WERI-Rb-1 (cell line): ENCODE measurements at regions not wholly inside any gene's neighbourhood (a gene's known extent, or its start where the extent isn't known, plus 50 kb on each side); places are given as distances from the start of the nearest gene placed in this dataset.

Experiments used
- DNase-seq: peaks from one replicate; pipeline ENCODE4 v3.0.0-alpha.2; 2020
- H3K27ac ChIP-seq: fragments of 250-450 bp; sonication (Bioruptor Pico); 2 replicates; pipeline ENCODE4 v1.5.1; 2020; ENCODE audit warnings: mild to moderate bottlenecking, moderate library complexity
- H3K27me3 ChIP-seq: fragments of 250-450 bp; sonication (Bioruptor Pico); 2 replicates; pipeline ENCODE4 v1.5.1; 2021; ENCODE audit warnings: mild to moderate bottlenecking, low read depth, moderate library complexity; ENCODE audit not compliant: insufficient read depth, severe bottlenecking
- H3K36me3 ChIP-seq: fragments of 250-450 bp; sonication (Bioruptor Pico); 2 replicates; pipeline ENCODE4 v1.5.1; 2020; ENCODE audit warnings: mild to moderate bottlenecking, moderate library complexity
- H3K4me3 ChIP-seq: 2 replicates; pipeline ENCODE4 v1.5.1; 2011; ENCODE audit warnings: low read depth, mild to moderate bottlenecking, control low read depth, low read length
- H3K9me3 ChIP-seq: fragments of 250-450 bp; sonication (Bioruptor Pico); 2 replicates; pipeline ENCODE4 v1.5.1; 2021; ENCODE audit warnings: mild to moderate bottlenecking, moderate library complexity; ENCODE audit not compliant: severe bottlenecking
- TF ChIP-seq, protein P1 (sequence below): IDR thresholded peaks from 2 replicates; pipeline ENCODE4 v1.5.1; 2011; ENCODE audit warnings: low read depth, mild to moderate bottlenecking, control low read depth, inconsistent platforms, low read length

DNA sequence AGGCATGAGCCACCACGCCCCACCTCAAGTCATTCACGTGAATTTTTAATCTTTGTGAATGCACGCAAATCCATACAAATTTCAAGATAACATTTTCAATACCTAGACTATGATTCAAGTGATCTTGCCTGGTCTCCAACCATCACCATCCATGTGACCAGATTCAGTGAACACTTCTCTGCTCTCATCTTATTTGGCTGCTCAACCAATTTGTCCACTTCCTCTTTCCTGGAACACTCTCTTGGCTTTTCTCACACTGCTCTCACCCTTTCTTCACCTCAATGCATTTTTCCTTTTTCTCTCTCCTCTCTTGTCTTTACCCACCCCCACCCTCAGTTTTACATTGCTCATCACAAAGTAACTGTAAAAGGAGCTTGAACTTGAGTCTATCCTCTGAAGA lies 354.7 kb upstream of the KIF2A start:
- TF ChIP-seq, protein P1, sequence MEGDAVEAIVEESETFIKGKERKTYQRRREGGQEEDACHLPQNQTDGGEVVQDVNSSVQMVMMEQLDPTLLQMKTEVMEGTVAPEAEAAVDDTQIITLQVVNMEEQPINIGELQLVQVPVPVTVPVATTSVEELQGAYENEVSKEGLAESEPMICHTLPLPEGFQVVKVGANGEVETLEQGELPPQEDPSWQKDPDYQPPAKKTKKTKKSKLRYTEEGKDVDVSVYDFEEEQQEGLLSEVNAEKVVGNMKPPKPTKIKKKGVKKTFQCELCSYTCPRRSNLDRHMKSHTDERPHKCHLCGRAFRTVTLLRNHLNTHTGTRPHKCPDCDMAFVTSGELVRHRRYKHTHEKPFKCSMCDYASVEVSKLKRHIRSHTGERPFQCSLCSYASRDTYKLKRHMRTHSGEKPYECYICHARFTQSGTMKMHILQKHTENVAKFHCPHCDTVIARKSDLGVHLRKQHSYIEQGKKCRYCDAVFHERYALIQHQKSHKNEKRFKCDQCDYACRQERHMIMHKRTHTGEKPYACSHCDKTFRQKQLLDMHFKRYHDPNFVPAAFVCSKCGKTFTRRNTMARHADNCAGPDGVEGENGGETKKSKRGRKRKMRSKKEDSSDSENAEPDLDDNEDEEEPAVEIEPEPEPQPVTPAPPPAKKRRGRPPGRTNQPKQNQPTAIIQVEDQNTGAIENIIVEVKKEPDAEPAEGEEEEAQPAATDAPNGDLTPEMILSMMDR, result no peak
- Histone ChIP-seq H3K27me3 (peaks cover 5% of the 10 kb centered on the region), H3K36me3 (no peaks in the 10 kb centered on the region), H3K4me3 (no peak overlapping the region), H3K9me3 (no peaks in the 10 kb centered on the region), H3K27ac (no peak overlapping the region)
- DNase-seq, result no peak

DNA sequence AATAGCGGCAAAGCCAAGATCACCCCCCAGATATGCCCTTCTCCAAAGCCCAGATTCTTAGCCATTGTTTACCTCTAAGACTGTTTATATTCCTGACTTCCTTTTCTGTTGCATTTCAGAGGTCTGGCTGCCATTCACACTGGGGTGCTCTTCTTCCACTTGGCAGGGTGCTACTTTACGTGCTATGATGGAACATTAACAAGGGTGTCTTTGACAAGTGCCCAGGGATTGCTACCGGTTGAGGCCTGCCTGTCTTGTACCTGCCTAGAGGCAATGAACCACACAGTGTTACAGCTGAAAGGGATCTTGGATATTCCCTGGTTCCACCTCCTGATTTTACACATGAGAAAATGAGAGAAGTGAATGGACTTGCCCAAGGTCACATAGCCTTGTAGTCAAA lies 352.1 kb upstream of the KIF2A start:
- no peak overlapping the region for H3K4me3 ChIP-seq
- TF ChIP-seq, protein P1, result no peak
- DNase-seq, result no peak
- H3K9me3 ChIP-seq, result no peaks in the 10 kb centered on the region
- H3K27me3 ChIP-seq, result no peaks in the 10 kb centered on the region
- no peaks in the 10 kb centered on the region for H3K36me3 ChIP-seq
- H3K27ac ChIP-seq, result no peak overlapping the region

- no peak overlapping the region for H3K27ac ChIP-seq
- no peaks in the 10 kb centered on the region for H3K9me3 ChIP-seq
- H3K36me3 ChIP-seq, result no peaks in the 10 kb centered on the region
- H3K4me3 ChIP-seq, result no peak overlapping the region
- H3K27me3 ChIP-seq, result peaks cover 8% of the 10 kb centered on the region
- TF ChIP-seq, protein P1, result no peak
- DNase-seq, result no peak
These were observed 341.8 kb upstream of the KIF2A start for GRCh38 chr5:61964201-61964600.

DNA sequence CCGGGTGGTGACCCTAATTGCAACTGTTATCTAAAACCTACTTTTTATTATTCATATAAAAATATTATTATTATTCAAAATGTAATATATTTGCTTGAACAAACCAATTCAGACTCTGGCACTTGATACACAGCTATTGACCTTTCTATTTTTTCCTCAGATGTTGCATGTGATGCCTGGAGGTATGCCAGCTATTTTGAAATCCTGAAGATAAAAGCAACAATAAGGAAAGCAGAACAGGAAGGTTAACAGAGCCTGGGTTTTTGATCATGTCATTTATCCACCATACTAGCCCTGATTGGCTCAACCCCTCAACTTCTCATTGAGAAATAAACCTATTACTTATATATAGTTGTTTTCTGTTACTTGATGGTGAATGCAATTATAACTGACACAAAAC lies 340.9 kb upstream of the KIF2A start:
- Histone ChIP-seq H3K4me3 (no peak overlapping the region), H3K36me3 (no peaks in the 10 kb centered on the region), H3K9me3 (no peaks in the 10 kb centered on the region), H3K27me3 (peaks cover 12% of the 10 kb centered on the region), H3K27ac (no peak overlapping the region)
- DNase-seq, result no peak
- TF ChIP-seq, protein P1, result no peak

DNA sequence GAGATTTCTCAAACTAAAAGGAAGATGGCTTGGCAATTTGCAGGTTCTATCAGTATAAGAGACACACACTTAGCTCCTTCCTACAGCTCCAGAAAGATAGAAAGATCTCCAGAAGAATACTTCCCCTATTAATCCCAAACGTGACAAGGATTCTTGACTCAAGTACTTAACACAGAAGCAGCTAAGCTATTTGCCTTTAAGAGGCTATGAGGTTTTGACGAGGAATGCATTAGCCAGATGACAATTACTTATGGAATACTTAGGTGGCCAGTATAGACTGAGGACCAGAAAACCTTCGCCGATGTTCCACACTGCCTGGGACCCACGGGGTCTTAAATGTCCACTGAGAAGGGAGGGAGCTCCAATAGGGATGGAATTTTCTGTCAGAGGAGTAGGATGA lies 340.5 kb upstream of the KIF2A start:
- Histone ChIP-seq H3K27ac (no peak overlapping the region), H3K4me3 (no peak overlapping the region), H3K9me3 (no peaks in the 10 kb centered on the region), H3K36me3 (no peaks in the 10 kb centered on the region), H3K27me3 (peaks cover 12% of the 10 kb centered on the region)
- TF ChIP-seq, protein P1, result no peak
- no peak for DNase-seq

DNA sequence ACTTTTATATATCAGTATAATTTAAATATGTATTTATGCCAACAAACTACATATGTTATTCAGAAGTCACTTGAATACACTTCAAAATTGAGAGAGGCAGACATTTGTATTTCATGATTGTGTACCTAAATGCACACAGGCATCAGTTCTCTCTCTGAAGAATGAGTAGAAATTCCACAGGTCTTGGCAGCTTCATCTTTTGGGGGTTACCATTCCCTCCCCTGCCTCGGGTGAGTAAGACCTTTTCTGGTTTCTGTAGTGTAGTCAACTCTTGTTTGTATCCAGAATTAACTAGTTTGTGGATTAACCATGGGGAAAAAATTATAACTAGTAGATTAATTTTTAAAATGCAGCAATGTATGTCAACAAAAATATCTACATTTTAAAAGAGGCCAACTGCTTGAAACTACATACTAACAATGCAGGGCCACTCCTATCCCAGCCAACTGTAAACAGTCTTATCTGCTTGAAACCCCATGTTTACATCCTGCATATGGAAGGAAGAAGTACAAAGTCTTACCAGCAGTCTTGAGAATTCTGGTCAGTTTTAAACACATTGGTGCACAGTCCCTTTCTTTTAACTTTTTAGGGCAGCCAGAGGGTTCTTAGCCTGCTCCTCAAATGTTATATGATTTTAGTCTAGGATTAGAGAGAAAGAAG lies 339.6 kb upstream of the KIF2A start:
- Histone ChIP-seq H3K36me3 (no peaks in the 10 kb centered on the region), H3K4me3 (no peak overlapping the region), H3K27me3 (peaks cover 12% of the 10 kb centered on the region), H3K9me3 (no peaks in the 10 kb centered on the region), H3K27ac (no peak overlapping the region)
- TF ChIP-seq, protein P1, result no peak
- no peak for DNase-seq
